AG09309 (cell line): ENCODE measurements at regions not wholly inside any gene's neighbourhood (a gene's known extent, or its start where the extent isn't known, plus 50 kb on each side); places are given as distances from the start of the nearest gene placed in this dataset.
"Not testable (repeated sequence)": the region's sequence is repeated elsewhere in the genome, so short reads cannot be mapped to it uniquely, and the experiment has no call there.

Source experiments
- DNase-seq: peaks from one replicate; pipeline ENCODE4 v3.0.0-alpha.2; 2010; ENCODE audit warnings: low read depth
- H3K4me3 ChIP-seq: 2 replicates; pipeline ENCODE4 v1.5.1; 2011; ENCODE audit warnings: mild to moderate bottlenecking, low read depth, low read length, moderate library complexity; ENCODE audit not compliant: control insufficient read depth
- TF ChIP-seq, protein P1 (sequence below): IDR thresholded peaks from 2 replicates; pipeline ENCODE4 v1.5.1; 2011; ENCODE audit warnings: mild to moderate bottlenecking, low read depth, low read length, inconsistent platforms; ENCODE audit not compliant: insufficient read depth, control insufficient read depth; ENCODE audit errors: missing control alignments

DNA sequence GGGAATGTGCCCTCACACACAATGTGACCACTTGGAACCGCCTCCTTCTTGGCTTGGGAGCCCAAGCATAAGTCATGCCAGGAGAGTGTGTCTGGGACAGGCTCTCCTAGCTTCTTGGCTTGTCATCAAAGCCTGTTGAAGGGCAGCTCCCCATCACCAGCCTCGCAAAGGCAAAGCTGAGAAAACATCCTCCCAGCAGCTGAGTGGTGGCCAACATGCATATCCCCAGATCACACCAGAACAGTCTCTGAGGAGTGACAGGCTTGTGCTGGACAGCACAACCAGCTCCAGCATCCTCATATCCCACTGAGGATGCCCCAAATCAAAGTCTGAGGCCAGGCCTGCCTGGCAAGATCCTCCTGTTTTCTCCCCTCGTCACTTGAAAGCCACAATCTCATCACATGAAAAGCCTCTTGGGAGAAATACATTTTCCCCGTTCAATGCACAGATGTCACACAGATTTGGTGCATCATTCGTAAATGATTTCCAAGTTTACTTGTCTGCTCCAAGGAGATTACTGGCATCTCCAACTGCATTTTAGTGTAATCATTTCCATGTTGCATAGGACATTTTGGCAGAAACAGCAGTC is 269.3 kb downstream of the TTC32 start:
- DNase-seq = no peak
- TF ChIP-seq, protein P1, sequence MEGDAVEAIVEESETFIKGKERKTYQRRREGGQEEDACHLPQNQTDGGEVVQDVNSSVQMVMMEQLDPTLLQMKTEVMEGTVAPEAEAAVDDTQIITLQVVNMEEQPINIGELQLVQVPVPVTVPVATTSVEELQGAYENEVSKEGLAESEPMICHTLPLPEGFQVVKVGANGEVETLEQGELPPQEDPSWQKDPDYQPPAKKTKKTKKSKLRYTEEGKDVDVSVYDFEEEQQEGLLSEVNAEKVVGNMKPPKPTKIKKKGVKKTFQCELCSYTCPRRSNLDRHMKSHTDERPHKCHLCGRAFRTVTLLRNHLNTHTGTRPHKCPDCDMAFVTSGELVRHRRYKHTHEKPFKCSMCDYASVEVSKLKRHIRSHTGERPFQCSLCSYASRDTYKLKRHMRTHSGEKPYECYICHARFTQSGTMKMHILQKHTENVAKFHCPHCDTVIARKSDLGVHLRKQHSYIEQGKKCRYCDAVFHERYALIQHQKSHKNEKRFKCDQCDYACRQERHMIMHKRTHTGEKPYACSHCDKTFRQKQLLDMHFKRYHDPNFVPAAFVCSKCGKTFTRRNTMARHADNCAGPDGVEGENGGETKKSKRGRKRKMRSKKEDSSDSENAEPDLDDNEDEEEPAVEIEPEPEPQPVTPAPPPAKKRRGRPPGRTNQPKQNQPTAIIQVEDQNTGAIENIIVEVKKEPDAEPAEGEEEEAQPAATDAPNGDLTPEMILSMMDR = no peak
- H3K4me3 ChIP-seq = no peak overlapping the region

DNA sequence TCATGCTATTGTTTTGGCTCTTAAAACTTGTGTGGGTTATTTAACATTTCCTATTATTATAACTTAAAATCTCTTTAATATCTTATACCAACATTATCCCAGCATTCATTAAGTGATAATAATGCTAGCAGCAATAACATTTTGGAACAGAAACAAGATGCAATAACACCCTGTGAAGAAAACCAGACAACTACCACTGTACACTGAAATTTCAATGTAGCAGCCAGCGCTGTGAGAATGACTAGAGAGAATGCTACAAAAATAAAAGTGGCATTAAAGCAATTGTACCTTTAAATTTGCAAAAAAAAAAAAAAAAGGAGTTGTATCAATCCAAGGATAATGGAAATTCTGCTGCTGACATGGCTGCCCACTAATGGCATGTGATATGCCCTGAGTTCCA is 269.9 kb downstream of the TTC32 start:
- no peak for DNase-seq
- no peak overlapping the region for H3K4me3 ChIP-seq
- TF ChIP-seq, protein P1 = no peak

DNA sequence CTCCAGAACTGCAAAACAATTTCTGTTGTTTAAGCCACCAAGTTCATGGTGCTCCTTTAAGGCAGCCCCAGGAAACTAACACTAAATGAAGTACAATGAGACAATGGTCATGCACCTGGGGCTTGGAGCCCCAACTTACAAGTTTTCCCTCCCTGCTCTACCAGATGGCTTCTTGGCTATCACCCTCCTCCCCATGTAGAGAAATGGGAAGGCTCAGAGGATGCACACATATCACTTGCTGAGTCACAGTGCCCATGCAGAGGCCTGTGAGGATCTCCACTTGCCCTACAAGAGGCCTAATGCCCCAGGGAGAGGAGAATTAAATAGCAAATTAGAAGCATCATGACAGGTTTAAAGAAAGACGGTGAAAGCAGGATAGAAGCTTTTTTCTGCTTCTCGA is 270.9 kb downstream of the TTC32 start:
- no peak for DNase-seq
- TF ChIP-seq, protein P1 = no peak
- no peak overlapping the region for H3K4me3 ChIP-seq

DNA sequence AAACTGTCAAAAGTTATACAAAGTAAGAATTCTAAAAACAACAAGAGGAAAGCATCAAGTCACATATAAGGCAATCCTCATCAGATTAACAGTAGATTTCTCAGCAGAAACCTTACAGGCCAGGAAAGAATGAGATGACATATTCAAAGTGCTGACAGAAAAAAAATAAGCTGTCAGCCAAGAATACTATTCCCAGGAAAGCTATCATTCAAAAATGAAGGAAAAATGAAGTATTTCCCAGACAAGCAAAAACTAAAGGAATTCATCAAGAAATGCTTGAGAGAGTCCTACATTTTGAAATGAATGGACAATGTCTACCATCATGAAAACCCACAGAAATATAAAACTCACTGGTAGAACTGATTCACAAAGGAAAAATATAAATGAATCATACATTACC is 268.9 kb upstream of the OSR1 start:
- no peak overlapping the region for H3K4me3 ChIP-seq
- no peak for DNase-seq
- TF ChIP-seq, protein P1 = no peak

DNA sequence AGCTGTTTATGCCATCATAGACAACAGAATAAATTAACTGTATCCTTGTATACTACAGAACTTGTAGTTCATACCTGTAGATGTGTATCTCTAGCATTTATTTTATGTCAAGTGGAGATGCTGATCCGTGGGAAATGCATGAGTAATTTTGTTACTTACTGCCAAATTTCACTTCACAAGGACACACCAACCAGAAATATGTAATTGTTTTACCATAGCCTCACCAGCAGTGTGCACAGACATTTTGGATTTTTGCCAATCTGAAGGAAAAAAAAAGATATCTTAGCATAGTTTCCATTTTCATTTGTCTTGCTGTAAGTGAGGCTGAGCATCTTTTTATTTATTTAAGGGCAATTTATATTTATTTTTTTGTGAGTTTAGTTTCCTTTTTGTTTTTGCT is 265.1 kb upstream of the OSR1 start:
- no peak overlapping the region for H3K4me3 ChIP-seq
- DNase-seq = peak; percentile 54
- TF ChIP-seq, protein P1 = no peak

DNA sequence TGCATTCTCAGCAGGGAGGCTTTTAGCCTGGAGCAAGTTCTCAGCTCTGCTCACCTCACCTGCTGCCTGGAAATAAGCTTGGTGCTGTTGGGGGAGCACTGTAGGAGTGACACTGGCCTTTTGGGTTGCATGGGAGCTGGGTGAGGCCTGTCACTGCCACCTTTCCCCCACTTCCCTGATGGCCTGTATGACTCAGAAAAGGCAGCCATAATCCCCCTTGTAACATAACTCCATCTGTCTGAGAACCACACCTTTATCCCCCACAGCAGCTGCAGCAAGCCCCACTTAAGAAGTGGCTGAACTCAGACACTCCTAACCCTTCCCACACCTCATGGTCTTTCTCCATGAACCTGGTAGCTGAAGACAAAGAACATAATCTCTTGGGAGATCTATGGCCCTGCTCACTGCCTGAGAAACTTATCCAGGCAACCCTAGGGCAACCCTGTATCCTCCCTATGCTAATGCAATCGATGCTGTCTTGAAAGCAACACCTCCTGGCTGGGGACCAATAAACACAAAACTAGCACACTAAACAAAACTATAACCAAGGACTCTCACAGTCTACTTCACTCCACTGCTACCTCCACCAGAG is 258.9 kb upstream of the OSR1 start:
- no peak overlapping the region for H3K4me3 ChIP-seq
- TF ChIP-seq, protein P1 = no peak
- no peak for DNase-seq

DNA sequence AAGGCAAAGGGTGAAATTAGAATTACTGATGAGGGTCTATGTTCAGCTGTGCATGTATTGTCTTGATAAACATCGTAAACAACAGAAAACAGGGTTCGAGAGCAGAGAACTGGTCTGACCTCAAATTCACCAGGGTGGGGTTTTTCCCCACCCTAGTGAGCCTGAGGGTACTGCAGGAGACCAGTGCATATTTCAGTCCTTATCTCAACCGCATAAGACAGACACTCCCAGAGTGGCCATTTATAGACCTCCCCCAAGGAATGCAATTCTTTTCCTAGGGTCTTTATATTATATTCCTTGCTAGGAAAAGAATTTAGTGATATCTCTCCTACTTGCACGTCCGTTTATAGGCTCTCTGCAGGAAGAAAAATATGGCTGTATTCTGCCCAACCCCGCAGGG is 257.0 kb upstream of the OSR1 start:
- not testable (repeated sequence) for DNase-seq, H3K4me3 ChIP-seq
